Esophagus muscularis mucosa (tissue), 3 donors: ENCODE measurements at regions not wholly inside any gene's neighbourhood (a gene's known extent, or its start where the extent isn't known, plus 50 kb on each side); places are given as distances from the start of the nearest gene placed in this dataset.
"Not testable (repeated sequence)": the region's sequence is repeated elsewhere in the genome, so short reads cannot be mapped to it uniquely, and the experiment has no call there.

Experiments used
- CTCF ChIP-seq, 3 experiments: fragments of 200-600 bp in 2 of 3; fragments of 450-650 bp in 1 of 3; sonication (generic) in 2 of 3; IDR thresholded peaks; one replicate each; pipeline ENCODE4 v1.5.1; 2017 to 2019; ENCODE audit warnings: antibody characterized with exemption in 3 of 3, mild to moderate bottlenecking in 2 of 3, moderate library complexity in 1 of 3
- POLR2A ChIP-seq: fragments of 450-650 bp; IDR thresholded peaks from one replicate; pipeline ENCODE4 v1.6.1; 2017; ENCODE audit warnings: antibody characterized with exemption, moderate library complexity, mild to moderate bottlenecking, low read depth

DNA sequence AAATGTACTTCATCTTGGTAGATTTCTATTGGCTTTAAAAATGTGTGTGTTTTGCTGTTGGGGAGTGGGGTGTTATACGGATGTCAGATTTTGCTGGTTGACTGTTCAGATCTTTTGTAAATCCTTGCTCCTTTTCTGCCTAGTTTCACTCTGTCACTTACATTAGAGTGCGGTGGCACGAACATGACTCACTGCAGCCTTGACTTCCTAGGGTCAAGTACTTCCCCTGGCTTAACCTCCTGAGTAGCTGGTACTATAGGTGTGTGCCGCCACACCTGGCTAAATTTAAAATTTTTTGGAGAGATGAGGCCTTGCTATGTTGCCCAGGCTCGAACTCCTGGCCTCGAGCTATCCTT is 54.0 kb downstream of the VPREB1 start:
- TF ChIP-seq CTCF (IDR thresholded peaks at IDR 0.05); POLR2A: not testable (repeated sequence)
